ENCODE measurements at regions not wholly inside any gene's neighbourhood (a gene's known extent, or its start where the extent isn't known, plus 50 kb on each side); places are given as distances from the start of the nearest gene placed in this dataset.

DNA sequence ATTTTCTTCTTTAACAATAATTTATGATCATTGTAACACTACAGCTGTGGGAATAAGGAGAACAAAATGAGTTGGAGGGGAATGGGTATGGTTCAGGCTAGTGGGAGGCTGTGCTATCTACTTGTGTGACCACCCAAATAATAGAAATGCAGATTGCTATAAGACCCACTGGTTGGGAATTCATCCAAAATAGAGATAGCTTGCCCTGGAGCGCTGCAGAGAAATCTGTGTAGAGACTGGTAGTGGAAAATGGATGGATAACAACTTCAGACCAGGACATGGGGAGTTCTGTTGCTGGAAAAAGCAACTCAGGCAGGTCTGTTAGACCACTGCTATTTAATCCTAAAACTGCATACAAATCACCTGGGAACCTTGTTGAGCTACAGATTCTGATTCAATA is 137.1 kb upstream of the MKLN1 start:
- TF ChIP-seq, protein P1, sequence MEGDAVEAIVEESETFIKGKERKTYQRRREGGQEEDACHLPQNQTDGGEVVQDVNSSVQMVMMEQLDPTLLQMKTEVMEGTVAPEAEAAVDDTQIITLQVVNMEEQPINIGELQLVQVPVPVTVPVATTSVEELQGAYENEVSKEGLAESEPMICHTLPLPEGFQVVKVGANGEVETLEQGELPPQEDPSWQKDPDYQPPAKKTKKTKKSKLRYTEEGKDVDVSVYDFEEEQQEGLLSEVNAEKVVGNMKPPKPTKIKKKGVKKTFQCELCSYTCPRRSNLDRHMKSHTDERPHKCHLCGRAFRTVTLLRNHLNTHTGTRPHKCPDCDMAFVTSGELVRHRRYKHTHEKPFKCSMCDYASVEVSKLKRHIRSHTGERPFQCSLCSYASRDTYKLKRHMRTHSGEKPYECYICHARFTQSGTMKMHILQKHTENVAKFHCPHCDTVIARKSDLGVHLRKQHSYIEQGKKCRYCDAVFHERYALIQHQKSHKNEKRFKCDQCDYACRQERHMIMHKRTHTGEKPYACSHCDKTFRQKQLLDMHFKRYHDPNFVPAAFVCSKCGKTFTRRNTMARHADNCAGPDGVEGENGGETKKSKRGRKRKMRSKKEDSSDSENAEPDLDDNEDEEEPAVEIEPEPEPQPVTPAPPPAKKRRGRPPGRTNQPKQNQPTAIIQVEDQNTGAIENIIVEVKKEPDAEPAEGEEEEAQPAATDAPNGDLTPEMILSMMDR (IDR thresholded peaks at IDR 0.05), result no peak
- no peak for TF ChIP-seq POLR2A (IDR thresholded peaks at IDR 0.05)
